Right lobe of liver (tissue), 6 donors: ENCODE measurements at regions not wholly inside any gene's neighbourhood (a gene's known extent, or its start where the extent isn't known, plus 50 kb on each side); places are given as distances from the start of the nearest gene placed in this dataset.
A peak's percentile ranks its signal among the peaks of the same experiment; 100 is the strongest.

Experiments used
- ATAC-seq, 4 donors: fragments of 200-7000 bp; cut with Tn5 transposase; one replicate each; pipeline ENCODE4 v1.9.1; 2020; ENCODE audit warnings: mild to moderate bottlenecking in 4 of 4, moderate library complexity in 4 of 4
- DNase-seq, 3 donors: peaks; one replicate each; pipeline ENCODE4 v3.0.0-alpha.2; 2020
- H3K27ac ChIP-seq, 3 donors: fragments of 200-600 bp; one replicate each; pipeline ENCODE4 v1.8.0; 2022
- H3K27me3 ChIP-seq, 2 donors: fragments of 200-600 bp; one replicate each; pipeline ENCODE4 v1.8.0; 2022
- H3K36me3 ChIP-seq, 4 donors: fragments of 200-600 bp; sonication (generic) in 1 of 4; one replicate each; pipeline versions ENCODE4 v1.5.1 to v1.8.0; 2017 to 2022; ENCODE audit warnings: control low read depth in 1 of 4
- H3K4me1 ChIP-seq, 4 donors: fragments of 200-600 bp; sonication (generic) in 1 of 4; one replicate each; pipeline versions ENCODE4 v1.5.1 to v1.8.0; 2017 to 2022; ENCODE audit warnings: control low read depth in 1 of 4
- H3K4me3 ChIP-seq, 3 donors: fragments of 200-600 bp; one replicate each; pipeline ENCODE4 v1.8.0; 2022
- H3K9me3 ChIP-seq, 4 donors: fragments of 200-600 bp; sonication (generic) in 1 of 4; one replicate each; pipeline versions ENCODE4 v1.5.1 to v1.8.0; 2017 to 2022; ENCODE audit warnings: control low read depth in 1 of 4
- CTCF ChIP-seq, 4 donors: fragments of 200-600 bp in 3 of 4; fragments of 450-650 bp in 1 of 4; IDR thresholded peaks; one replicate each; pipeline versions ENCODE4 v1.5.1 to v1.8.0; 2016 to 2022; ENCODE audit warnings: antibody characterized with exemption in 4 of 4, mild to moderate bottlenecking in 2 of 4
- POLR2A ChIP-seq: fragments of 450-650 bp; IDR thresholded peaks from one replicate; pipeline ENCODE4 v1.6.1; 2017; ENCODE audit warnings: antibody characterized with exemption, mild to moderate bottlenecking
- WGBS: methylation state at CpG from one replicate; pipeline ENCODE4 v1.1.6; 2018; ENCODE audit warnings: low coverage, low lambda C conversion rate; ENCODE audit not compliant: insufficient coverage; ENCODE audit errors: missing lambda C conversion rate; 5-methylcytosine and 5-hydroxymethylcytosine counted together
- intact Hi-C, 2 donors: fragments of 100-400 bp; cut with DNase I; formaldehyde crosslinking; loops; one replicate each; pipeline versions ENCODE4 v1.11.2 to v1.14.1; 2022
- donor health status: DM: no; HTN: yes; CAD: no.
- donor health status: DM: no; HTN: no; CAD: no.
- donor health status: DM: no; HTN: no; CAD: no.
- donor health status: DM: no; HTN: yes; CAD: no.
- donor health status: DM: no; HTN: yes; CAD: no.

- intact Hi-C loops, result no loop called here
- 86% methylated on average over 4 of the region's 4 CpGs for WGBS
- TF ChIP-seq POLR2A (no peak), CTCF (IDR thresholded peaks at IDR 0.05) (no peak)
- no peak overlapping the region for H3K27ac ChIP-seq
- H3K4me3 ChIP-seq, result no peak overlapping the region
- DNase-seq, result no peak
- H3K36me3 ChIP-seq, result no peaks in the 10 kb centered on the region
- ATAC-seq, result no peak
- no peaks in the 10 kb centered on the region for H3K9me3 ChIP-seq
- no peaks in the 10 kb centered on the region for H3K27me3 ChIP-seq
- peaks cover 0 to 8% (median 4%) of the 10 kb centered on the region in 4 donors for H3K4me1 ChIP-seq
Observed at GRCh38 chr17:31740611-31741082, 118.4 kb downstream of the COPRS start.

- no peak for DNase-seq
- Histone ChIP-seq H3K4me1 (peaks cover 0 to 8% (median 4%) of the 10 kb centered on the region in 4 donors), H3K9me3 (no peaks in the 10 kb centered on the region), H3K36me3 (no peaks in the 10 kb centered on the region), H3K27ac (no peak overlapping the region), H3K27me3 (no peaks in the 10 kb centered on the region), H3K4me3 (no peak overlapping the region)
- 100% methylated on average over 1 of the region's 2 CpGs for WGBS
- TF ChIP-seq CTCF (IDR thresholded peaks at IDR 0.05) (no peak), POLR2A (no peak)
- intact Hi-C loops, result no loop called here
- ATAC-seq, result no peak
Observed at GRCh38 chr17:31738996-31739699, 119.9 kb downstream of the COPRS start.

GRCh38 chr17:31738488-31738887 lies 120.6 kb downstream of the COPRS start:
- Histone ChIP-seq H3K4me3 (no peak overlapping the region), H3K9me3 (no peaks in the 10 kb centered on the region), H3K27me3 (no peaks in the 10 kb centered on the region), H3K36me3 (no peaks in the 10 kb centered on the region), H3K27ac (peak overlapping the region in 1 of 3 donors; percentile 33), H3K4me1 (peaks cover 0 to 8% (median 4%) of the 10 kb centered on the region in 4 donors)
- no peak for TF ChIP-seq POLR2A
- peak in 1 of 4 donors; percentile 1 for TF ChIP-seq CTCF (IDR thresholded peaks at IDR 0.05)
- intact Hi-C loops, result no loop called here
- ATAC-seq, result peak; percentile 71 to 94 (median 86)
- peak in 1 of 3 donors; percentile 56 for DNase-seq

GRCh38 chr17:31738067-31738466 lies 121.0 kb downstream of the COPRS start:
- H3K27me3 ChIP-seq, result no peaks in the 10 kb centered on the region
- 66% methylated on average over 6 of the region's 8 CpGs for WGBS
- ATAC-seq (peak; percentile 79 to 95 (median 85)), DNase-seq (no peak)
- H3K9me3 ChIP-seq, result no peaks in the 10 kb centered on the region
- H3K4me3 ChIP-seq, result no peak overlapping the region
- TF ChIP-seq CTCF (IDR thresholded peaks at IDR 0.05) (peak in 3 of 4 donors; percentile 14 to 23 (median 19)), POLR2A (no peak)
- no peaks in the 10 kb centered on the region for H3K36me3 ChIP-seq
- H3K27ac ChIP-seq, result peak overlapping the region in 1 of 3 donors; percentile 33
- intact Hi-C loops, result no loop called here
- peaks cover 0 to 8% (median 4%) of the 10 kb centered on the region in 4 donors for H3K4me1 ChIP-seq
